GM23248 (cell line): ENCODE measurements at regions not wholly inside any gene's neighbourhood (a gene's known extent, or its start where the extent isn't known, plus 50 kb on each side); places are given as distances from the start of the nearest gene placed in this dataset.

ENCODE experiments used
- EZH2 ChIP-seq: fragments of 200-600 bp; sonication (generic); IDR thresholded peaks from 2 replicates; pipeline ENCODE4 v1.6.1; 2018; ENCODE audit warnings: antibody characterized with exemption, mild to moderate bottlenecking; ENCODE audit not compliant: insufficient read depth, poor library complexity, severe bottlenecking
- EZH2phosphoT487 ChIP-seq: fragments of 200-600 bp; sonication (generic); IDR thresholded peaks from 2 replicates; pipeline ENCODE4 v1.6.1; 2018; ENCODE audit warnings: antibody characterized with exemption, moderate library complexity, mild to moderate bottlenecking, low read depth; ENCODE audit not compliant: insufficient read depth

DNA sequence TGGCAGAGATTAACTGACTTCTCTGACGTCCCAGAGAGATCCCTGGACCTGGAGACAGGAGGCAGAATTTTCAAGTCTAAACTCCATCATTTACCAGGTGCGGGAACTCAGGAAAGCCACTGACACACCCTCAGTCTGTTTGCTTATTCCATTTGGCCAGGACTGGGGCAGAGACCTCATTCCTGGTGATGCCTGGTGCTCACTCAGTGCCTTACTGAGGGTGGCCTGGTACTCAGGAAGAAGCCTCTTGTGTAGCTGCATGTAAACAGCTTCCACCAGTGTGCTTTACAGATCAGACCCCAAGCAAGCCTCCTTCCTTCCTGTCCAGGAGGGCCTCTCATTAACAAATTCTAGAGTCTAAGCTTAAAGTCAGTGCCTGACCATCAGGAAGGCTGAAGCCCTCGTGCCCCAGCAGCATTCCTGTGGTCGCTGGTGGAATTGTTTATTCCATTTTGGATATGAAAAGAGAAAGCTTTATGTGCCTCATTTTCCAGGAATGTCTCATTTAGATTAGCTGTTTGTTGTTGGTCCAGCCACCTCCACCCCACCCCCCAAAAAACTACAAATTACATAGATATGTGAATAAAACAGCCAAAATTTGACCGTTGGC, 236.1 kb upstream of the CDH5 start:
- TF ChIP-seq EZH2phosphoT487 (no peak), EZH2 (no peak)
